IPS DF 6.9 (cell line): ENCODE measurements at regions not wholly inside any gene's neighbourhood (a gene's known extent, or its start where the extent isn't known, plus 50 kb on each side); places are given as distances from the start of the nearest gene placed in this dataset.
"Not testable (repeated sequence)": the region's sequence is repeated elsewhere in the genome, so short reads cannot be mapped to it uniquely, and the experiment has no call there.

ENCODE experiments used
- DNase-seq: peaks from one replicate; pipeline ENCODE4 v3.0.0-alpha.2; 2013; ENCODE audit warnings: low read depth, low spot score
- H3K27ac ChIP-seq: one replicate; pipeline ENCODE4 v1.5.1; 2013; ENCODE audit warnings: low read length, control low read depth
- H3K27me3 ChIP-seq: 2 replicates; pipeline ENCODE4 v1.6.1; 2013; ENCODE audit warnings: mild to moderate bottlenecking, low read length; ENCODE audit not compliant: control insufficient read depth, insufficient read depth
- H3K36me3 ChIP-seq: 2 replicates; pipeline ENCODE4 v1.6.1; 2013; ENCODE audit warnings: low read length; ENCODE audit not compliant: control insufficient read depth, insufficient read depth
- H3K4me1 ChIP-seq: 2 replicates; pipeline ENCODE4 v1.6.1; 2013; ENCODE audit warnings: low read length; ENCODE audit not compliant: control insufficient read depth, insufficient read depth
- H3K4me3 ChIP-seq: 2 replicates; pipeline ENCODE4 v1.5.1; 2013; ENCODE audit warnings: mild to moderate bottlenecking, low read length
- H3K9me3 ChIP-seq: 2 replicates; pipeline ENCODE4 v1.6.1; 2013; ENCODE audit warnings: low read length, inconsistent platforms; ENCODE audit not compliant: control insufficient read depth, insufficient read depth
- WGBS: extraction: QIAGEN DNeasy Blood & Tissue Kit; methylation state at CpG from one replicate; pipeline ENCODE4 v1.1.7; 2013; ENCODE audit warnings: mixed read lengths, missing lambda C conversion rate; ENCODE audit not compliant: insufficient read length, insufficient coverage; 5-methylcytosine and 5-hydroxymethylcytosine counted together

DNA sequence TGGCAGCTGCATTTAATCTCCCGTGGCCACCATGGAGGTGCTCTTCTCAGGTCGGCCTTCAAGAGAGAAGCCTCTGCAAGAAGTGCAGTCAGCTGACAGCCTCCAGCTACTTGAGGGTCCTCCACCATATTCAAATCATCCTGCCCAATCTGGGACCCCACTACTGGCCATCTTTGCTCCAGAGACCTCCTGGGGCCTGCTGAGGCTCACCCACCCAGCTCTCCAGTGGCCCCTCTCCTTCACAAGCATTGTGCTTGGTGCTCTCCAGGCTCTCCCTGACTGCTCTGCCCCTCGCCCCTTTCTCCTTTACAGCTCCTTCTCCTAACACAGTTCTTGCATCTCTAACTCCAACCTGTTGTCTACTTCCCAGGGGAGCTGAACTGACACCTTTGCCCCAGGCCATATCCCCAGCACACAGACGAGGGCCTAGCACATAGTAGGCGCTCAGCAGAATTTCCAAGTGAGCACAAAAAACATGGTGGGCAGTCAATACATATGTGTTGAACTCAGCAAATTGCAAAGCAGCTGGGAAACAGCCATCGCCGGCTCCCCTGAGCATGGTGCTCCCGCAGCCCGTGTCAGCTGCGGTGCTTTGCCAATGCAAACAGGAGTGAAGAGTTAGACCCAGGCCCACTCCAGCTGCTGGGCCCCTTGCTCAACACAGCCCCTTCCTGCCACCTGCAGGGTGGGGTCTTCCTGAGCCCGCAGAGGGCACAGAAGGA lies 102.2 kb downstream of the TNFRSF13B start:
- not testable (repeated sequence) for H3K9me3 ChIP-seq, DNase-seq, H3K4me3 ChIP-seq, H3K4me1 ChIP-seq, H3K36me3 ChIP-seq, H3K27ac ChIP-seq, H3K27me3 ChIP-seq
- no CpG with 5 or more reads among the region's 11 CpGs for WGBS

DNA sequence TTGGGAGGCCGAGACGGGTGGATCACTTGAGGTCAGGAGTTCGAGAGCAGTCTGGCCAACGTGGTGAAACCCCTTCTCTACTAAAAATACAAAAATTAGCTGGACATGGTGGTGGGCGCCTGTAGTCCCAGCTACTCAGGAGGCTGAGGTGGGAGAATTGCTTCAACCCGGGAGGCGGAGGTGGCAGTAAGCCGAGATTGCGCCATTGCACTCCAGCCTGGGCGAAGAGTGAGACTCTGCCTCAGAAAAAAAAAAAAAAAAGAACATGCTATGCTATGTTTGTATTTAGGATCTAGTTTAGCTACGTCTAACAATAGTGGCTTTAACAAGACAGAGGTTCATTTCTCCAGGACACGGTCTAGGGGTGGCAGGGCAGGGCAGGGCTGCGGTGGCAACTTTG lies 103.3 kb downstream of the TNFRSF13B start:
- WGBS: no CpG with 5 or more reads among the region's 13 CpGs
- H3K36me3 ChIP-seq, H3K4me3 ChIP-seq, H3K27me3 ChIP-seq, H3K27ac ChIP-seq, H3K9me3 ChIP-seq, DNase-seq, H3K4me1 ChIP-seq: not testable (repeated sequence)

DNA sequence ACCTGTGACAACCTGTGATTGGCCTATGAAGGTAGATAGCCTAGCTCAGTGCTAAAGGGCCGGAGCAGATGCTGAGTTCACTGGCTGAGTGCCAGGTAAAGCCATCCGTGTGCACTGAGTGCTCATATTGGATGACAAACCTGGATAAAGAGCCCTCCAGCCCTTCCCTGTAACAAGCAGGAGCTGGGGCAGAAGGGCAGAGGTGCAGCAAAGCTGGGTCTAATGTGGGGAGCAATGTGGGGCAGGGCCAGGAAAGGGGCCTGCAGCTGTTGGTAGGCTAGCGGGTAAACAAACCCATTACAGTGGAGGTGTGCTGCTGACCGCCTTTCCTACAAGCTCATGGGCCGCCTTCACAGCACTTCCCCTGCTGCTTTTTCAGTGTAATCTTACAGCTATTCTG lies 104.4 kb downstream of the TNFRSF13B start:
- not testable (repeated sequence) for H3K36me3 ChIP-seq, H3K4me1 ChIP-seq, H3K9me3 ChIP-seq, H3K27me3 ChIP-seq, H3K4me3 ChIP-seq, H3K27ac ChIP-seq, DNase-seq
- WGBS: no CpG with 5 or more reads among the region's 5 CpGs

DNA sequence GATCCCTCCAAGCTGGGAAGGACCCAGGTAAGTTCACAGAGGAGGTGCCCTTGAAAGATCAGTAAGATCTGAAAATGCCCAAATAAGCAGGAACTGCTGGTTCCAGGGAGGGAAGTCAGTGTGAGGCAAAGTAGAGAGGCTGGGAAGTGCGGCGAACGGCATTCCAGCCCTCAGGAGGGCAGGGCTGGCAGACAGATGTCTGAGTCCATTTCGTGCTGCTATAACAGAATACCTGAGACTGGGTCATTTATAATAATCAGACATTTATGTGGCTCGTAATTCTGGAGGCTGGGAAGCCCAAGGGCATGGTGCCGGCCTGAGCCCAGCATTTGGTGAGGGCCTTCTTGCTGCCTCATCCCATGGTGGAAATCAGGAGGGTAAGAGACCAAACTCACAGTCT lies 105.1 kb downstream of the TNFRSF13B start:
- H3K9me3 ChIP-seq, H3K4me1 ChIP-seq, H3K27ac ChIP-seq, H3K4me3 ChIP-seq, DNase-seq, H3K27me3 ChIP-seq, H3K36me3 ChIP-seq: not testable (repeated sequence)
- WGBS: no CpG with 5 or more reads among the region's 6 CpGs

DNA sequence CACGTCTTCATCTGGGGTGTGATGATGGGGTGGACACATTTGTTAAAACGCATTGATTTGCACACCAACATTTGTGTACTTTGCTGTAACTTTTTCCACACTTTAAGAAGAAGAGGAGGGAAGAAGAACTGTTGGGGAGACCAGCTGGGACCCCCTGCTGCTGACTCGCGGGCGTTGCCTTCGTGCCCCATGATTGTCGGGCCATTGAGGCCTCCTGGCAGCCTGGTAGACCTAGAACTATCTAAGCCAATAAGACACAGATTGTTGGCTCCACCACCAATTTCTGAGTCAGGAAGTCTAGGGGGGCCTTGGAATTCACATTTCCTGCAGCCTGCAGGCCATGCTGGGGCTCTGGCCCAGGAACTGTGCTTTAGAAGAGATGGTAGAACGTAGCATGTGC lies 105.5 kb downstream of the TNFRSF13B start:
- no peaks in the 10 kb centered on the region for H3K36me3 ChIP-seq
- H3K27ac ChIP-seq: no peak overlapping the region
- H3K4me3 ChIP-seq: no peak overlapping the region
- H3K27me3 ChIP-seq: no peaks in the 10 kb centered on the region
- no CpG with 5 or more reads among the region's 8 CpGs for WGBS
- no peaks in the 10 kb centered on the region for H3K4me1 ChIP-seq
- DNase-seq: no peak
- H3K9me3 ChIP-seq: no peaks in the 10 kb centered on the region

DNA sequence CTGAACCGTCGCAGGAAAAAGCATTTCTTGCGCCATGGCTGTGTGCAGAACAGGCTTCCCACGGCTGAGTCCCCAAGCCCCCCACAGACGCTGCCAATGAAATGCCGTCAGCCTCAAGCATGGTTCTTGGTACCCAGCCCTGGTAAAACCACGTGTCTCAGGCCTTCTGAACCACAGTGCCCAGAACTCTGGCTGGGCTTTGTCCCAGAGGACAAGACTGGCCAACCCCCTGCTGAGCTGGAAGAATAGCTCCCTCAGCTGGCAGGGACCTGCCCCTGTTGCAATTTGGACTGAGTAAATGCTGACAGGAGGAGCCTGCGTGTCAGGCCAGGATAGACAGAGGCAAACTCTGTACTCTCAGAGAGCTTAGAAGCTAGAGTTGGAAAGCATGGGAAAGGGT lies 106.2 kb downstream of the TNFRSF13B start:
- not testable (repeated sequence) for DNase-seq, H3K36me3 ChIP-seq, H3K27me3 ChIP-seq, H3K4me3 ChIP-seq, H3K27ac ChIP-seq, H3K4me1 ChIP-seq, H3K9me3 ChIP-seq
- no CpG with 5 or more reads among the region's 8 CpGs for WGBS

DNA sequence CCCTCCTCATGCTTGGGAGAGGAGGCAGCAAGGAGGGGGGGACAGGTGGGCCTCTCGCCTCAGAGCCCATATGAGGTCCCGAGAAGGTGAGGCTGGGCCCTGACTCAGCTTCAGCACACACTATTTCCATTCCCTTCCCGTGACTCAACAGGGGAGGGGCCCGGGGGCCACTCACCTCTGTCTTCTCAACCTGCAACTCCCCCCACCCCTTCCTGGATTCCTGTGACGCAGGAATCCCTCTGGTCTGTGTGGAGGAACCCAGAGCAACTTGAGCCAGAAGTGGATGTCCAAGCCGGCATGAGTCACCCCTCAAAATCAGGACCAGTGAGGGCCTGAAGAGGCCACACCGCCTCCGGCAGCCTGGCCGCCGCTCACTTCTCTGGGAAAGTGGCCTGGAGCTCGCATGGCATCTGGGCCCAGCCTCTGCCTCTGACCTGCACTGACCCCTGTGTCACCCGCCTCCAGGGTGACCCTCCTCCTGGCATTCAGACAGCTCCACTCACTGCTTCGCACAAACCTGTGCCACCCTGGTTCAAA lies 106.8 kb downstream of the TNFRSF13B start:
- not testable (repeated sequence) for H3K4me3 ChIP-seq
- WGBS: no CpG with 5 or more reads among the region's 13 CpGs

DNA sequence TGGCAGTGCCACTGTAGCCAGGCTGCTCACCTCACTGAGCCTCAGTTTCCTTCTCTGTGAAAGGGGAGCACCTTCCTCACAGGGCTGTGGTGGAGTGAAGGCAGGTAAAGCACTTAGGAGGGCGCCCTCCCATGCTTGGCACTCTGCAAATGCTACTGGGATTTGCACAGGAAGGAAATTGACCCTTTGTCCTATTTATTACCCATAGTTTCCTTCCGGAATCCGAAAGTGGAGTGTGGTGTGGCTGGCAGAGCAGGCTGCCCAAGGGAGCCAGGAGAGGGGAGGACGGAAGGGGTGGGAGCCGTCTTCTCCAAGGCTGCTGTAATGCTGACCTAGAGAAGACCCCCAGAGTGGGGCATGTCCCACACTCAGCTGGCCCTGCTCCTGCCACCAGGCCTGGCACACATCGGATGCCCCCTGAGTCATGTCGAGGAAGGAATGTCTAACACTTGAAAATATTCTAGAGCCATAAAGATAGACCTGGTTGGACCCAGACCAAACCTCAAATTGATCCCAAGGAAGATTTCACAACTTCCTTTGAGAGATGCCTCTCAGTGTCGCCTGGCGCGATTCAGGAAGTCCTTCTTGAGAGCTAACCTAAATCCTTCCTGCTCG lies 107.3 kb downstream of the TNFRSF13B start:
- H3K4me3 ChIP-seq, H3K4me1 ChIP-seq, H3K36me3 ChIP-seq, H3K27ac ChIP-seq, H3K9me3 ChIP-seq, DNase-seq, H3K27me3 ChIP-seq: not testable (repeated sequence)
- WGBS: no CpG with 5 or more reads among the region's 11 CpGs

More for the DNA sequence above, 106.8 kb downstream of the TNFRSF13B start:
- not testable (repeated sequence) for H3K27ac ChIP-seq, H3K27me3 ChIP-seq, H3K9me3 ChIP-seq, DNase-seq, H3K36me3 ChIP-seq, H3K4me1 ChIP-seq

DNA sequence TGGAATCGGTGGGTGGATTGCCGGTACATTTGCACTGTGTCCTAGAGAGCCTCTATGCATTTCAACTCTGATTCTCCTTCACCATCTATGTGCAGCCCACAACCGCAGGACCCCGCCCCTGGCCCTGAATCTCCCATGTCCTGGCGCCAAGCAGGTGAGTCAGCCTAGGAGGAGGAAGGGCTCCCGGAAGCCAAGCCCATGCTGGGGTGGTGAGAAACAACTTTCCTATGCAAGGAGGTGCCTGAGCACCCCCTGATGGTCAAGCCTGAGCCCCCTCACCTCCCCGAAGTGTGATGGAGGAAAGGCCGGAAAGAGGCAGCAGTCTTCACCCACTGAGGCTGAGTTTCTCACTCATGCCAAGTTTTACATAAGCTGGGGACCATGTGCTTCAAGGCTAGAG lies 110.8 kb downstream of the TNFRSF13B start:
- not testable (repeated sequence) for H3K4me3 ChIP-seq, H3K4me1 ChIP-seq, H3K27ac ChIP-seq, H3K36me3 ChIP-seq, H3K9me3 ChIP-seq, DNase-seq, H3K27me3 ChIP-seq
- WGBS: no CpG with 5 or more reads among the region's 8 CpGs

DNA sequence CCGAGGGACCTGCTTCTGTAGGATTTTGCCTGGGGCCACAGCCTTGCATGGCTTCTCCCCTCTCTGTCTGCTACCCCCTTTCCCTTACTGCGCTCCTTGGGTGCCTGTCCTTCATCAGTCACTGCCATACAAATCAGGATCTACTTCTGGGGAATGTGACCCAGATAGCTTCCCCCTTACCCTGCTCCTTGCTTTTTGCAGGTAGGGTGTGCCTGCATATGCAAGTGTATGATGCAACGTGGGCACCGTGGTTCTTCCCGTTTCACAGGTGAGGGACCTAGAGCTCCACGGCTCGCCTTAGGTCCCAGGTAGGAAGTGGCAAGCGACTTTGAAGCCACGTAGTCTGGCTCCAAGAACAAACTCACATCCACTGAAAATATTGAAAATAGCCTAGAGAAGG lies 111.5 kb downstream of the TNFRSF13B start:
- H3K36me3 ChIP-seq, H3K4me1 ChIP-seq, H3K4me3 ChIP-seq, H3K27ac ChIP-seq, H3K27me3 ChIP-seq, H3K9me3 ChIP-seq, DNase-seq: not testable (repeated sequence)
- WGBS: no CpG with 5 or more reads among the region's 9 CpGs

DNA sequence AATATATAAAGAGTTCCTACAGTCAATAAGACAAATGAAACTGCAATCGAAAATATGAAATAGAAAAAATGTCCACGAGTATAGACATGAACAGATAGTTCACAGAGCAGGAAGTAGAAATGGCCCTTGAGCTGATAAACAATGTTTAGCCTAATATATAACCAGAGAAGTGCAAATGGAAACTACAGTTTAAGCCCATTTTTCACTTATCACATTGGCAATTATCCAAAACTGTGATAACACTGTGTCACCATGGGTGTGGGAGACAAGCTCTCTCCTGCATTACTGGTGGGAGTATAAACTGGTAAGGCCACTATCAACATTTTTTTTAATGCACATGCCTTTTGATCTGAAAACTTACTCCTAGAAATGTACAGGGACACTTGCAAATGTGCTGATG lies 112.4 kb downstream of the TNFRSF13B start:
- DNase-seq, H3K27me3 ChIP-seq, H3K9me3 ChIP-seq, H3K4me1 ChIP-seq, H3K4me3 ChIP-seq, H3K36me3 ChIP-seq, H3K27ac ChIP-seq: not testable (repeated sequence)
- no CpG with 5 or more reads among the region's 2 CpGs for WGBS
